Esophagus muscularis mucosa (tissue), 3 donors: ENCODE measurements at regions not wholly inside any gene's neighbourhood (a gene's known extent, or its start where the extent isn't known, plus 50 kb on each side); places are given as distances from the start of the nearest gene placed in this dataset.
"Not testable (repeated sequence)": the region's sequence is repeated elsewhere in the genome, so short reads cannot be mapped to it uniquely, and the experiment has no call there.

Experiments used
- EP300 ChIP-seq: sonication (generic); formaldehyde crosslinking; IDR thresholded peaks from one replicate; pipeline ENCODE4 v1.6.1; 2017; ENCODE audit warnings: antibody characterized with exemption
- TF ChIP-seq, protein P1 (sequence below), 3 experiments: fragments of 200-600 bp in 2 of 3; fragments of 450-650 bp in 1 of 3; sonication (generic) in 2 of 3; IDR thresholded peaks; one replicate each; pipeline ENCODE4 v1.5.1; 2017 to 2019; ENCODE audit warnings: antibody characterized with exemption in 3 of 3, mild to moderate bottlenecking in 2 of 3, moderate library complexity in 1 of 3

DNA sequence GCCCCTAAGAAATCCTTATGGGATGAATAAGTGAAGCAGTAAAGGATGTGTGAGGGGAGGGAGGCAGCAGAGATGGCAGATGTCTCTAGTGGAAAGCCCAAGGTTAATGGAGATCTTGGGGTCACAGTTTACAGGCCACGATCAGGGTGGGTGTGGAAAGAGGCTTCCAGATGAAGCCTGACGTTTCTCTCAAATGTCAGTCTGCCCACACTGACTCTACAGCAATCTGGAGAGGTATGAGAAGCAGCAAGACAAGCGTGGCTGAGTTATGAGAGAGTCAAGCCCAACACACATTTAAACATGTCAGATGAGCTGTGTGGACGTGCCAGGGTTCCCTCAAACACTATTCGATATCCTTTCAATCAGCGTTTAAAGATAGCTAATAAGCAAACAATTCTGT, 308.2 kb downstream of the BCL2L11 start:
- TF ChIP-seq, protein P1, sequence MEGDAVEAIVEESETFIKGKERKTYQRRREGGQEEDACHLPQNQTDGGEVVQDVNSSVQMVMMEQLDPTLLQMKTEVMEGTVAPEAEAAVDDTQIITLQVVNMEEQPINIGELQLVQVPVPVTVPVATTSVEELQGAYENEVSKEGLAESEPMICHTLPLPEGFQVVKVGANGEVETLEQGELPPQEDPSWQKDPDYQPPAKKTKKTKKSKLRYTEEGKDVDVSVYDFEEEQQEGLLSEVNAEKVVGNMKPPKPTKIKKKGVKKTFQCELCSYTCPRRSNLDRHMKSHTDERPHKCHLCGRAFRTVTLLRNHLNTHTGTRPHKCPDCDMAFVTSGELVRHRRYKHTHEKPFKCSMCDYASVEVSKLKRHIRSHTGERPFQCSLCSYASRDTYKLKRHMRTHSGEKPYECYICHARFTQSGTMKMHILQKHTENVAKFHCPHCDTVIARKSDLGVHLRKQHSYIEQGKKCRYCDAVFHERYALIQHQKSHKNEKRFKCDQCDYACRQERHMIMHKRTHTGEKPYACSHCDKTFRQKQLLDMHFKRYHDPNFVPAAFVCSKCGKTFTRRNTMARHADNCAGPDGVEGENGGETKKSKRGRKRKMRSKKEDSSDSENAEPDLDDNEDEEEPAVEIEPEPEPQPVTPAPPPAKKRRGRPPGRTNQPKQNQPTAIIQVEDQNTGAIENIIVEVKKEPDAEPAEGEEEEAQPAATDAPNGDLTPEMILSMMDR (IDR thresholded peaks at IDR 0.05) = not testable (repeated sequence)
- TF ChIP-seq EP300 = not testable (repeated sequence)
